HFFc6 (cell line): ENCODE measurements at regions not wholly inside any gene's neighbourhood (a gene's known extent, or its start where the extent isn't known, plus 50 kb on each side); places are given as distances from the start of the nearest gene placed in this dataset.

Experiments
- DNase-seq: peaks from one replicate; pipeline ENCODE4 v3.0.0-alpha.2; 2018
- H3K27ac Mint-ChIP-seq: 2 replicates; pipeline ENCODE4 v1.8.0; 2020; ENCODE audit warnings: mild to moderate bottlenecking, mixed read lengths
- H3K27me3 Mint-ChIP-seq: 2 replicates; pipeline ENCODE4 v1.8.0; 2021; ENCODE audit warnings: mild to moderate bottlenecking, moderate library complexity, mixed read lengths; ENCODE audit not compliant: insufficient read depth
- H3K36me3 Mint-ChIP-seq: 2 replicates; pipeline ENCODE4 v1.8.0; 2021; ENCODE audit warnings: low read depth, mixed read lengths
- H3K4me1 Mint-ChIP-seq: 2 replicates; pipeline ENCODE4 v1.8.0; 2020; ENCODE audit warnings: low read depth, mixed read lengths
- H3K4me3 Mint-ChIP-seq: 2 replicates; pipeline ENCODE4 v1.8.0; 2020; ENCODE audit warnings: mild to moderate bottlenecking, moderate library complexity, mixed read lengths
- H3K9me3 Mint-ChIP-seq: 2 replicates; pipeline ENCODE4 v1.8.0; 2020; ENCODE audit warnings: mild to moderate bottlenecking, mixed read lengths
- TF ChIP-seq, protein P1 (sequence below): fragments of 200-600 bp; sonication (generic); IDR thresholded peaks from 2 replicates; pipeline ENCODE4 v1.5.0; 2021; ENCODE audit warnings: antibody characterized with exemption, mild to moderate bottlenecking

DNA sequence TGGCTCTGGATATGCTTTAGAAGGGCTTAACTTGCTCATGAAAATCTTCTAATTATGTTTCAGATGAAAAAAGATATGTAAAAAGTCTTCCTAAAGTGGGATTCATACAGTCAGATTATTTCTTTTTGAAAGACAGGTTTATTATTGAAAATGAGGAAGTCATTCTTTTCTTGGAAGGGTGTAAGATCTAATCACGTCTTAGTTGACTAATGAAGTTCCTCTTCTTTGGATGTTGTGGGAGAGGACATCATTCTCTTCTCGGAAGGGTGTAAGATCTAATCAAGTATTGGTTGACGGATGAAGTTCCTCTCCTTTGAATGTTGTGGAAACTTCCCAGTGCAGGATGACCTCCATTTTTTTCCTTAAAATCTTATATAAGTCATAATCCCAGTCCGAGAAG lies 74.9 kb downstream of the ALG10 start:
- Mint-ChIP-seq H3K27ac (no peak overlapping the region), H3K4me1 (no peaks in the 10 kb centered on the region), H3K9me3 (peaks cover 5% of the 10 kb centered on the region; the same call in 1 of the 2 replicates), H3K36me3 (no peaks in the 10 kb centered on the region), H3K4me3 (no peak overlapping the region), H3K27me3 (no peaks in the 10 kb centered on the region; the same call in 1 of the 2 replicates)
- TF ChIP-seq, protein P1, sequence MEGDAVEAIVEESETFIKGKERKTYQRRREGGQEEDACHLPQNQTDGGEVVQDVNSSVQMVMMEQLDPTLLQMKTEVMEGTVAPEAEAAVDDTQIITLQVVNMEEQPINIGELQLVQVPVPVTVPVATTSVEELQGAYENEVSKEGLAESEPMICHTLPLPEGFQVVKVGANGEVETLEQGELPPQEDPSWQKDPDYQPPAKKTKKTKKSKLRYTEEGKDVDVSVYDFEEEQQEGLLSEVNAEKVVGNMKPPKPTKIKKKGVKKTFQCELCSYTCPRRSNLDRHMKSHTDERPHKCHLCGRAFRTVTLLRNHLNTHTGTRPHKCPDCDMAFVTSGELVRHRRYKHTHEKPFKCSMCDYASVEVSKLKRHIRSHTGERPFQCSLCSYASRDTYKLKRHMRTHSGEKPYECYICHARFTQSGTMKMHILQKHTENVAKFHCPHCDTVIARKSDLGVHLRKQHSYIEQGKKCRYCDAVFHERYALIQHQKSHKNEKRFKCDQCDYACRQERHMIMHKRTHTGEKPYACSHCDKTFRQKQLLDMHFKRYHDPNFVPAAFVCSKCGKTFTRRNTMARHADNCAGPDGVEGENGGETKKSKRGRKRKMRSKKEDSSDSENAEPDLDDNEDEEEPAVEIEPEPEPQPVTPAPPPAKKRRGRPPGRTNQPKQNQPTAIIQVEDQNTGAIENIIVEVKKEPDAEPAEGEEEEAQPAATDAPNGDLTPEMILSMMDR, result no peak
- DNase-seq, result no peak

DNA sequence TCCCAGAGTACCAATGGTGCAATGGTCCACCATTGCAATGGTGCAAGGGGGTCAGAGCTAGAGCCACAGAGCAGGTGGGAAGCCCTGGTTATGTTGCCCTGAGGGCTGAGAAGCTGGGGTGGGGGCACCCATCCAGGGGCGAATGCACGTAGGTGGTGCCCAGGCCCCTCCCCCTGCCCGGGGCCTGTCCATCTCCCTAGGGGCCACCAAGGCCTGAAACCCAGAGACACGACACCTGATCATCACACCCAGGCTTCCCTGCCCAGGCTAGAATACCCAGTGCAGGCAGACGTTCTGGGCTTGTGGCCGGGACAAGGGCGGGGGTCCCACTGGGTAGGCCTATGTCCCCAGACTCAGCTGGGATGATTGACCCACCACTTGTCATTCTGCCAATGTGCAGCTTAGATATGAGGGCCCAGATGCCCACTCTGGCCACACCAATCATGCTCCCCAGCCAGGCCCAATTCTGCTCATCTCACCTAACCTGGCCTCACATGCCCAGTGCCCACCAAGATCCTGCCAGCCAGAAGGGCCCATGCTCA lies 83.2 kb downstream of the ALG10 start:
- Mint-ChIP-seq H3K27me3 (no peaks in the 10 kb centered on the region), H3K27ac (no peak overlapping the region), H3K36me3 (no peaks in the 10 kb centered on the region), H3K4me3 (no peak overlapping the region), H3K4me1 (no peaks in the 10 kb centered on the region), H3K9me3 (peaks cover 5% of the 10 kb centered on the region)
- TF ChIP-seq, protein P1, result no peak
- DNase-seq, result no peak

DNA sequence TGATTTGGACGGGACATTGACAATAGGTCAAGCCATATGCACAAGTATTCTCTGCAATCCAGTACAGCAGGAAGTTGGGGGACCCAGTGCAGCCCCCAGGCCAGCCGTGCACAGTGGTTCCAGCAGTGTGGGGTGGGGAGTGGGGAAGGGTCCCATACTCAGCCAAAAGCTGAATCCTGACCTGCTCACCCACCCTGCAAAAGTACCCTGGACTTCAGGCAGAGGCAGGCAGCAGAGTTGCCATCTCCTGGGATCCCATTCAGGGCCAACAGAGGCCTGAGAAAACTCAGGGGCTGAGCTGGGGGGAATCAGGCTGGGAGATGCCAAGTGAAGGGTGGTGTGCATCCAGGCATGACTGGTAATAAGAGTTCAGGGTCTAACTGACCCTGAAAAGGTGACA lies 83.9 kb downstream of the ALG10 start:
- DNase-seq, result no peak
- H3K4me1 Mint-ChIP-seq, result no peaks in the 10 kb centered on the region

DNA sequence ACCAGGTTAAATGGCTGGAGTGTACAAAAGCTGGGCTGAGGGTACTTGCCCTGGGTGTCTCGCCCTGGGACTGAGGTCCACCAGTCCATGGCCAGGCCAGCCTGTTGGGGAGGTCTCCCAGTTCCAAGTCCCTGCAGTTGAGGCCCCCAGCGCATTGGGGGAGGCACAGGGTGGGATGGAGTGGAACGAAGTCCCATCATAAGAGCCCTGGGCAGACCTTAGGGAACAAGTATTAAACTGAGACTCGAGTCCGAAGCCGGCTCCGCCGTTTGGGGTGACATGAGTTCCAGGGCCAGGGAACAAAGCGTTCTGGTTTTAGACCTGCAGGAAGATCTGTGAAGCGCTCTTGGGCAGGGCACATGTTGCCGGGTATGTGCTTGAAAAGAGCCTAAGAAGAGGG lies 84.7 kb downstream of the ALG10 start:
- no peak for DNase-seq
- H3K4me3 Mint-ChIP-seq, result no peak overlapping the region
- H3K27ac Mint-ChIP-seq, result no peak overlapping the region
- no peaks in the 10 kb centered on the region for H3K4me1 Mint-ChIP-seq
- H3K36me3 Mint-ChIP-seq, result no peaks in the 10 kb centered on the region
- H3K27me3 Mint-ChIP-seq, result no peaks in the 10 kb centered on the region
- peaks cover 5% of the 10 kb centered on the region for H3K9me3 Mint-ChIP-seq
- TF ChIP-seq, protein P1, result no peak

More for the DNA sequence above, 83.9 kb downstream of the ALG10 start:
- H3K27ac Mint-ChIP-seq, result no peak overlapping the region
- H3K9me3 Mint-ChIP-seq, result peaks cover 5% of the 10 kb centered on the region
- TF ChIP-seq, protein P1, result no peak
- H3K27me3 Mint-ChIP-seq, result no peaks in the 10 kb centered on the region
- no peaks in the 10 kb centered on the region for H3K36me3 Mint-ChIP-seq
- H3K4me3 Mint-ChIP-seq, result no peak overlapping the region

DNA sequence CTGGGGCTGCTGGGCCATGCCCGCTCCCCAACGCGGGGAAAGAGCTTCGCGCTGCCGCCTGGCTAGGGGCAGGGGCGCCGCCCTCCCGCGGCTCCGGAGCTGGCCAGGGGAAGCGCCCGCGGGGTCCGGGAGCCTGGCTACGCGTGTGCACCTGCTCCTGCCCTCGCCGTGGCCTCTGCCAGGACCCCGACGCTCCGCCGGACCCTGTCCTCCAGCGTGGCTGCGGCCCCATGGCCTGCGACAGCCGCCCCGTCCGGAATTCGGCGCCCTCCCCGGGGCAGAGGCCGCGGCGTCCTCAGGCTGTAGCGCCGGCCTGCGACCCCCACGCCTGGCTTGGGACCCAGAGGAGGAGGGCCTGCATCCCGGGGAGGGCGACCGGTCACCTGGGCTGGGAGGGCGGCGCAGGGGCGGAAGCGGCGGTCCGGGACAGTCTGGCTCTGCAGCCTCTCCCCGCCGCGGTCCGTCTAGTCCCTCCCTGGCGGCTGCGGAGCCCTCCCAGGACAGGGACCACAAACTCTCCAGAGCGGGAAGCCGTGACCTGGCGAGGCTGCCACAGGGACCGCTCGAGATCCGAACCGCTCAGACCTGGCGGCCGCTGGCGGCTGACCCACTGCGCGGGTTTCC lies 85.6 kb downstream of the ALG10 start:
- H3K9me3 Mint-ChIP-seq, result peaks cover 5% of the 10 kb centered on the region
- H3K27ac Mint-ChIP-seq, result no peak overlapping the region
- TF ChIP-seq, protein P1, result no peak
- H3K27me3 Mint-ChIP-seq, result no peaks in the 10 kb centered on the region
- no peaks in the 10 kb centered on the region for H3K36me3 Mint-ChIP-seq
- DNase-seq, result no peak
- no peak overlapping the region for H3K4me3 Mint-ChIP-seq
- H3K4me1 Mint-ChIP-seq, result no peaks in the 10 kb centered on the region
